Activated T-cell treated with anti-CD3 and anti-CD28 coated beads for 1 hour (primary cell): ENCODE measurements at regions not wholly inside any gene's neighbourhood (a gene's known extent, or its start where the extent isn't known, plus 50 kb on each side); places are given as distances from the start of the nearest gene placed in this dataset.
"Not testable (repeated sequence)": the region's sequence is repeated elsewhere in the genome, so short reads cannot be mapped to it uniquely, and the experiment has no call there.

Source experiments
- DNase-seq: peaks from one replicate; pipeline ENCODE4 v3.0.0-alpha.2; 2020; ENCODE audit warnings: low read depth

DNA sequence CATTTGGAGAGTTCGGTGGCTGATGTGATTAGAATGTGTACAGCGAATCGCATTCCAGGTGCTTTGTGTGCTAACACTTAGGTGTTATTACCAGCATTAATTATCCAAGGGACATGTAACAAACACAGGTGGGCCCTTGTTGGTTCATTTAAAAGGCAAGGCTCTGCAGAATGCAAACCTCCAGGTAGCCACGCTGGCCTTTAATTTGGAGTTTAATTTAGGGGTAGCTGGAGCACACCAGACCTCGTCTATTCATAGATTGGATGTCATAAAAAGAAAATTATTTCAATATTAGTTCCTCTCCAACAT lies 191.1 kb downstream of the MAT2B start:
- no peak for DNase-seq

DNA sequence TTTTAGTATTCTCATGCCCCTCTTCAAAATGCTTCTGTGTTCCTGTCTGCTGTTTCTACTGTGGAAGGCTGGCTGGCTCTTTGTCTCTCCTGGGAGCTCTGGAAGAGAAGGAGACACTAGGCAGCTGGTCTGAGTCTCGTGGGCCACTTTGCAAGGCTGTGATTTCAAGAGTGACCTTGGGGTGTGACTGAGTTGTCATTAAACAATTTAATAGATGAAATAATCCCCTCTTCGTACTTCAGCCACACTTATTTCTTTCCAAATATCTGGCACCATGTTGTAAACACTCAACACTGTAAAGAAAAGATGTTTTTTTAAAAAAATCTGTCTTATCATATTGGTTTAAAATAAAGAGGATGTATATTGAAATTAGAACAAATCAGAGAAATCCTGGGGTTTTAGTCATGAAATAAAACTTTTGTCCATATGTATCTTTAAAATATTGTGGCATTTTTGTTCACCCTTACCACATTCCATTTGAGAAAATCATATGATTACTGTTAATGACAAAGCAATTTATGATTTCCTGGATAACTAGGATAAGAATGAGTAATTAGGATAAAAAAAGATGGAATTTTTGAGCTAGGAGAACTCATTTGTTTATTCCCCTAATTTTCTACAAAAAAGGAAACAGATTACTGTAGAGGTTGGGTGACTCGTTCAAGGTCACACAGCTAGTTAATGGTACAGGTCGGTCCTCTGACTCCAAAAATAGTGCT lies 200.8 kb downstream of the MAT2B start:
- no peak for DNase-seq

DNA sequence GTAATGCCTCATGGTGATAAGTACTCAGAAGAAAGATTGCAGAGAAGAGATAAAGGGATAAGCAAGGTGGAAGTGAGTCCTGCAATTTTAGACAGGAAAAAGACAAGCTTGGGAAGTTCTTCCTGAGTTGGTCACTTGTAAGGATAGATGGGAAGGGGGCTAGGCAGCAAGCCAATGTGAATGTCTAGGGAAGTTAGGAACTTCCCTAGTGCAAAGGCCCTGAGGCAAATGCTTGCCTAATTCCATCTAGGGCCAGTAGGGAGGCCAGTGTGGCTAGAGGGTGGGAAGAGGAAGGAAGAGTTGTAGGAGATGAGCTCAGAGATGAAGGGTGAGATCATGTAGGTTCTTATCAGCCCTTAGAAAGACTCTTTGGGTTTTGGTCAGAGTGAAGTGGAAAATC lies 206.6 kb downstream of the MAT2B start:
- DNase-seq: no peak

DNA sequence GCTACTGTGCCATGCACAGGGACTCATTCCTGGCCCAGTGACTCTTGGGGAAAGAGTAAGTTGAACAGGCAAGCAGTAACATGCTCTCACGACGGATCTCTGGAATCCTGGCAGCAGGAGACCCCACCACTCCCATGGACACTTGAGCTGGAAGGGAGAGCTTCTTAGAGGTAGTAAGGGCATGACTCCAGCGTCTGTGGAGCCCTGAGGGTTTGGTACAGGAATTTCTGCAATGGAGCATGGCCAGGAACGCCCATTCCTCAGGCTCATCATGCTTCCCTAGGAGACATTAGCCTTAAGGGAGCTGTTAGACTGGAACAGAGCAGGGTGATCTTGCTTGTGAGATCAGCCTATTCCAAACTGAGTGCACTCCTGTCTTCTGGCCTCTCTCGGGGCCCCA lies 212.9 kb downstream of the MAT2B start:
- DNase-seq: no peak

DNA sequence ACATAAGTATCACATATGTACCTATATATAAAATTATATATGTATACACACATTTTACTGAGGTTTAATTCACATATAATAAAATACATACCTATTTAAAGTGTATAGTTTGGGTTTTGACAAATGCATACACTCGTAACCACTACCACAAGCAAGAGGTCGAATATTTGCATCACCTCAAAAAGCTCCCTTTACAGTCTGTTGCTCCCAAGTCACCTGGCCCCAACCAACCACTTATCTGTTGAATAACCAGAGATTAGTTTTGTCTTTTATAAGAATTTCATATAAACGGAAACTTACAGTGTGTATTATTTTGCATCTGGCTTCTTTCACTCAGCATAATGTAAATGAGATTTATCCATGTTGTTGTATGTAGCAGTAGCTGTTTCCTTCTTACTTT lies 218.9 kb downstream of the MAT2B start:
- DNase-seq: no peak

DNA sequence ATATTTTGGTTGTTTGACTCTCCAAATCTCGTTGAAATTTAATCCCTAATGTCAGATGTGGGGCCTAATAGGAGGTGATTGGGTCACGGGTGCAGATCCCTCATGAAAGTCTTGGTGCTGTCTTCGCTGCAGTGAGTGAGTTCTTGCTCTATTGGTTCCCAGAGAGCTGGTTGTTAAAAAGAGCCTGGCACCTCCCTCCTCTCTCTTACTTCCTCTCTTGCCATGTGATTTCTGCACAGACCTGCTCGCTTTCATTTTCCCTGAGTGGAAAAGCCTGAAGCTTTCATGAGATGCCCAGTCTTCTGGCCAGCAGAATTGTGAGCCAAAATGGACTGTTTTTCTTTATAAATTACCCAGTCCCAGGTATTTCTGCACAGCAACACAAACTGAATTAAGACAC lies 221.6 kb downstream of the MAT2B start:
- no peak for DNase-seq

DNA sequence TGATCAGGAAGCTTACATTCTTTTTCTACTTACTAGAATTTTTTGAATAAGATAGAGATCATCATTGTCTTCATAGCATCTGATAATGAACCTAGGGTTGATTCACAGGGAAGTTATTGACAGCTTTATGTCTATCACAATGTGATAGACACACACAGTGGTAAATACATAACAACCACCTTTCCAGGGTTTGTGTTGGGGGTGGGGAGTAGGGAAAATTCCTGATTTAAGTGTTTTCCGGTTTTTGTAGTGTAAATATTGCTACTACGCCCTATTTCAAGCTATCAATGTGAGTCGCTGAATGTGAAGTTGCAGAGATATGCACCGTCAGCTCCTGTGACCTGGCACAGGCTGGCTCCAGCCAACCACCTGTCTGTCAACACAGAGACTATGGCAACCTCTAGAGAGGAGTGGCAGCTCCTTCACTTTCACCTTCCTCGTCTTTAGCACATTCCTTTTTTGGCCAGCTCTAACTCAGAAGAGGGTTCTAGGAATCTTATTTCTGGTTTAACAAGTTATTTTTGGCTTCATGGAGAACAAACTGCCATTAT lies 224.9 kb downstream of the MAT2B start:
- no peak for DNase-seq

DNA sequence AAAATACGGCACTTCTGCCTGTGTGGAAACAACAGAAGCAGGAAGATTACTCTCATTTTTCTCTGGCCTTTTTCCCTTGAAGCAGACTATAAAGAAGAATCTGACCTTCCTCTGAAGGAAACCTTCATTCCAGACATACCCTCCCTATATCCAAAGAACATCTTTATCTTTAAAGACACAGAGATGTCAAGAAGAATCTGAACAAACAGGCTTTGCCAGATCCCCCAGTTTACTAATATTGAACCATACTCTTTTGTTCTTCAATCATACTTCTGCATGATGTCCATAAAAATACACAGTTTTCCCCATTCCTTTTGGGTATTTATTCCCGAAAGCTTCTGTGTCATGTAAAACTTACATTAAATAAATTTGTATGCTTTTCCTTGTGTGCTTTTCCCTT lies 225.8 kb downstream of the MAT2B start:
- no peak for DNase-seq

DNA sequence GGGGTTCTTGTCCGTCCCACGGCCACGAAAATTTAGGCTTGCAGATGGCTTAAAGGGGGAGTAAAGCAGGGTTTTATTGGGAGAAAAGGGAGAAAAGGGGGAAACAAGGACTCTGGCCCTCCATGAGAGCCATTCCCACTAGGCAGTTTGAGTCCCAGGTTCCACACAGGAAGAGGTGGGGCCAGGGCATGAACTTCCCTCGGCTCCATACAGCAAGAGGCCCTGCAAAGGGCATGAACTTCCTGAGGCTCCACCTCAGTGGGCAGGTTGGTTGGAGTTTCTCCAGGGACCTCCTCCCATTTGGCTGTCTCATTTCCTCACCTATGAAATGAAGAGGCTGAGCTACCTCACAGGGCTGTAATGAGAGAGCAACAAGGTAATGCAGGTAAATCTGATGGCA lies 229.7 kb downstream of the MAT2B start:
- DNase-seq: no peak

DNA sequence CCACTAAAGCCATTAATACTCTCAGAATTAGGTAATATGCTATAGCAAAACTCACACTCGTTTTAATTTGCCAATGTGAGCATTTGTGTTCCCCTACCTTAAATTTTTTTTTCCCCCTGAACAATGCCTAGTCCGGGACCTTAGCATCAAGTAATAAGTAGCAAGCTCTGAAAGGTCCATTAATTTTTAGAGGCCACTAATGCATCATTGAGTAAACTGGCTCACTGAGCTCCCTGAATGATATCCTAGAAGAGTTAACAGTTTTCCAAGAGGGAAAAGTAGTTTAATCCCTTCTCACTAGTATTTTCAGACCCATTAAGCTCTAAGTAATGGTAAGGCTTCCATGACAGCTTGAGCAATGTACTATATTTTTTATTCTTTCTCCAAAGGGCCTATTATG lies 242.2 kb downstream of the MAT2B start:
- no peak for DNase-seq

DNA sequence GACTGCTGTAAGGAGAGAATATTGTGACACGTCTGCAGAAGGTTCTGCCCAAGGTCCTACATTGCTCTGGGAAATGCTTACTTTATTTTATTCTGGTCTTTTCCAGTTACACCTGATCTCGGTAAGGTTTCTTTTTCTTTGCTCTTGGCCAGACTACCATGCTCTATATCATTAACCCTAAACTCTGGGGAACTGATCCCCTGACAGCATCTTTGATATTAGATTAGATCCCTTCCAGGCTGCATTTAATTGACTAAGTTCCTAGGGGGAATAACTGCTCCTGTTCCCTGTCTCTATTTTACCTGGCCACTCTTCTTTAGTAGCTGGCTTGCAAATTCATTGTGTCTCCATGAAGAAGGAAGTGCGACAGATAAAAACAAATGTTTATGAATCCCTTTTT lies 243.5 kb downstream of the MAT2B start:
- DNase-seq: no peak

DNA sequence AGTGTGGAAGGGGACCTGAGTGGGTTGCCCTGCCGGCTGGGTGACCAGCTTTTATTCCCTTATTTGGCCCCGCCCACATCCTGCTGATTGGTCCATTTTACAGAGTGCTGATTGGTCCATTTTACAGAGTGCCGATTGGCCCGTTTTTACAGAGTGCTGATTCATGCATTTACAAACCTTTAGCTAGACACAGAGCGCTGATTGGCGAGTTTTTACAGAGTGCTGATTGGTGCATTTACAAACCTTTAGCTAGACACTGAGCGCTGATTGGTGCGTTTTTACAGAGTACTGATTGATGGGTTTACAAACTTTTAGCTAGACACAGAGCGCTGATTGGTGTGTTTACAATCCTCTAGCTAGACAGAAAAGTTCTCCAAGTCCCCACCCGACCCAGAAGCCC lies 245.0 kb downstream of the MAT2B start:
- DNase-seq: not testable (repeated sequence)

DNA sequence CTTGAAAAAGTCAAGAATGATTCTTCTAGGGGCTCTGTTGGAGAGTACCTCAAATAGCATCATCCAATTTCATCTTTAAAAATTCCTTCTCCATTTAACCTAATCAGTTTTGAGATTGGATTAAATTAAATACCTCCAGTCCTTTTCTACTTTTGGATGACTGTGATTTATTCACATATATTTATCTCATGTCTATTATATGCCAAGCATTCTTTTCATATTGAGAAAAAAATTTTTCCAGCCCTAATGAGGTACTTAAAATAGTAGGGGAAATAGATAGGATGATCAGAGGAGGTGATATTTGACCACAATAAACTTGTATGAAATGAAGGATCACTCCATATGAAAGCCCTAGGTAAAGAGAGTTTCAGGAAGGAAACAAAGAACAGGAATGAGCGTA lies 250.1 kb downstream of the MAT2B start:
- no peak for DNase-seq

DNA sequence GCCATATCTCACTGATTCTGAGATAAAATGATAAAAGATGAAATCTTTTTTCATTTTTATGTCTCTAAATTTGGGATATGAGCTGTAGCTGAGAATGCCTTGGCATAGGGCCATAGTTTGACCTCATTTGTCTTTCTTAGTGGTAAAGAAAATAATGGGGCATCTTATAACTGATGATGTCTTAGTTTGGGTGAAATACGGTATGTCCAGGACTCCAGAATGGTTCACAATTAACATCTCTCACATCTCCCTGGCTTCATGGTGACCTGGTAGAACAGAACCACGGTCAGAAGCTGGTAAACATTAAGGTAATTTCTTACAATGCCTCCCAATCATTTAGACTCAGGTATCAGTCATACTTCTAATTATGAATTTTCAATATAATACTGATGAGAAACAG lies 250.8 kb downstream of the MAT2B start:
- DNase-seq: no peak

DNA sequence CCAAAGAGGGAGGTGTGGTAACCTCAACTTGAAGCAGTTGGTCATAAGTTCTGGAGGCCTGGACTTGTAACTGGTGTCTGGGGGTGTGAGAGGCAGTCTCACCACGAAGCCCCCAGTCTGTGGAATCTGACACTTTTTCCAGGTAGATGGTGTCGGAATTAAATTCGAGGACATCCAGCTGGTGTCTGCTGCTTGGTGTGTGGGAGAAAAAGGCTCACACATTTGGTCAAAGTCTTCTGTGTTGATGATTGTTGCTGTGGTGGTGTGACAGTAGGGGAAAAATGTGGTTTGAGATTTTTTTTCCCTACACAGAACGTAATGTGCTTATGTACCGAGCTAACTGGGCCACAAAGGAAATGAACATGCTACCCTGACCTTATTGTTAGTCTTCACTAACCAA lies 251.9 kb downstream of the MAT2B start:
- no peak for DNase-seq

DNA sequence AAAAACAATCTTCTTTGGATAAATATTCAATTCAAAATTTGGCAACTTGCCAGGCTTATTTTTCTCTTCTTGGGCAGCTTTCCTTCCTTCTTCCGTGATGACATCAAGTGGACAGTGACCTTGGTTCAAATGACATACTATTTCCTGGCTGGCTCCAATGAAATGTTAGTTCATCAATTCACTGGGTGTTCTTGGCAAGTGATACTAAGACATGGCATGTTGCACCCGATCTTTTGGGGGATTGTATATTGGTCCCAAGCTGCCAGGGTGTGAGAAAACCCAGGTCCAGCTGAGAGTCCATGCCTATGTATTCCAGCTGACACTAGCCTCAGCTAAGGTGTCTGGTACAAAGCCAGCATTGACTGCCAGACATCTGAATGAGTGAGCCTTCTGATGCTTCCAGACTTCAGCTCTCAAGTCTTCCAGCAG lies 252.9 kb downstream of the MAT2B start:
- DNase-seq: no peak

DNA sequence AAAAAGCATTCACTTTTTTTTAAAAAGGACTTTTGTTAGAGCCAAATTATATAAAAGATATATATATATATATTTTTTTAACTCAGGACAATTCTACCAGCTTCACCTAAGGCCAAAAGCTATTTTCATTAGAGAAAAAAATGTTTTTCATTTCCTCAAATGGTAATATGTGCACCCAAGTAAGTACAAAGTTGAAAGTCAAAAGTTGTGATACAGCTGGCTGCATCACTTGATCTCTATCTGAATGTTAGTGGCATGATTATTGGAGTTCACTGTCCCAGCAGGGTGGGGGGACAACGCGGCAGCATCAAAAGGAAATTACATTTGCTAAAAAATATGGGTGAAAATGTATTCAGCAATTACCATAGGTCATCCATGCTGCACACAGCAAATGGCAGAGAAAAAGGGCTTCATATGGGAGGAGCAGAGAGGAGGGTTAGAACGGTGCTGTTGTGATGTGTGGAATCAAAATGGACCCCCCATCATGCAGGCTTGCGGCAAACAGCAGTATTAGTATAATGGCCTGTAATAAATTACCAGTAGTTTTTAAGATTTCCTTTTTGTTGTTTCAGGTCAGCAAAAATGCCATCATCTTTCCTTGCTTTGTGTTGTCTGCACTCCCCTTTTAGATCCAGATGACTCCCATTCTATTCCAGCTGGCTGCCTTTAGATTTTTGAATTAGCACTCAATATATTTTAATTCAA lies 253.7 kb downstream of the MAT2B start:
- DNase-seq: no peak

DNA sequence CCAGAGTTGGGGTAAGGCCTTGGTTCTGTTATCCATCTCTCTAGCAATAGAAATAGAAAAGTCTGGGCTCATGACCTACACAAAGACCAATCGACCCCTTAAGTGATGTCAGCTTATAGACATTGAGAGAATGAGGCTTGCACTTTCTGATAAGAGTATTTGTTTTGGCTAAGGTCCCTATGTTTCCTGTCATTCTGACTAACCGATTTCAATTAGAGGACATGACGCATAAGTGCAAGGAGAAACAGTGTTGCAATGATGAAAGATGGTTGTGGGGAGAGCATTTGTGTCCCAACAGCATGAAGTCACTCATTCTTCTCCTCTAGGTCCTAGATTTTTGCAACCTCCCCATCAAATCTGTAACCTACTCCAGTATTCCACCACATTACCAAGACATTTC lies 255.1 kb downstream of the MAT2B start:
- DNase-seq: no peak

DNA sequence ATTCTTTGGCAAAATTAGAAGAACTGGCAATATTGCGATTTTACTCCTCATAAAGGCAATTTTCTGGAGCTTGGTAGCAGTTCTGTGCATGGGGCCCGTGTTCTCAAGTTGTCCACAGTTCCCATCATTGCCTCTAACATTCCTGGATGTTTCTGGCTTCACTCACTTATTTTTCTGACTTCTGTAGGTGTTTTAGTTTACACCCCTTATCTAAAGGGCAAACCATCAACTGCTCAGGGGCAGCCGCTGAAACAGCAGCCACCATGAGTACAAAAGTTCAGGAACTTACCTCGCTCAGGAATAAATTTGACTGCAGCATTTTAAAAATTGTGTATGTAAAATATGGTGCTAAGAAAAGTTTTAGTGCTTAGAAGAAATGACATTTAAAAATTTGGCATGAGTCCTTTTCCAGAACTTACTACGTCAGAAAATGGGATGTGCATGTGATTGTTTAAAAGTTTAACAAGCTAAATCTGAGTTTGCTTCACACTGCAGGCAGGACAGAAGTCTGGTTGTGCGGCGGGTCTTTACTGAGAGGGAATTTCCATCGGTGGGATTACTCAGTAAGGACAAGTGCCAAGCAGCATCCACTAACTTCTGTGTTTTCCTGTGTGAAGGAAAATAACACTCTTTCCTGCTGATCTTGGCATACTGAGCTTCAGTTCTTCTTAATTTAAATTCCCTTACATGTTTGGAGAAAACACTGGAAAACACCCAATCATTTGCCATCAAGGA lies 261.7 kb downstream of the MAT2B start:
- DNase-seq: no peak

DNA sequence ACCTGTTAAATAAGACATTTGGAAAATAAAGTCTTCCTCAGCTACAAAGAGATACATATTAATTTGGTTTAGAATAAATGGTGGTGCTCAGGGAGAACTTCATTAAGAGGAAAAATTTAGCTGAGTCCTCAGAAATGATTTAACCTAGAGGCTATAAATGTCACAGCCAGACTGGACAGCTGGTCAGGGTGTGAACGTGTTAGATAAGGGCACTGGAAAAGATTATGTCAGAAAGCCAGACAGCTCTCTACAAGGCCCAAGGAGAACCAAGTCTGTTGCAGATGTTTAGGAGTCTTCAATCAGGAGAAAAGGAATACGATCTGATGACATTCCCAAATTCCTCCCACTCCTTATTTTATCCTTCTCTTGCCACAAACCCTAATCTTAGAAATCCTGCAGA lies 265.2 kb downstream of the MAT2B start:
- DNase-seq: no peak

DNA sequence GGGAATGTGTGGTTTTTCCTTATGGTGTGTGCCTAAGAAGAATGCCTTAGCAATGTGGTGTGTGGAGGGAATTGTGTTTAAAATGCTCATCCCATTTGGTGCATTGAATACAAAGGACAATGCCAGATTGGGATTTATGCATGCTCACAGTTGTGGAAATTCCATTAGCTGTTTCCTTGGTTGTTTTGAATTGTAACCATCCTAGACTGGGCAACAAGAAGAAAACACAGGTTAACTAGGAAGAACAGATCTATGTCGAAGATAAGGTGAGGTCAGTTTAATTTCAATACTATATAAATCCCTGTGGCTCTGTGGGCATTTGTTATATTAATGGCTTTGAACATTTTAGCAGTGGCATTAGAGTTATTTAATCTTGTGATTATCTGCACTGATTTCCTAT lies 266.8 kb downstream of the MAT2B start:
- DNase-seq: no peak

DNA sequence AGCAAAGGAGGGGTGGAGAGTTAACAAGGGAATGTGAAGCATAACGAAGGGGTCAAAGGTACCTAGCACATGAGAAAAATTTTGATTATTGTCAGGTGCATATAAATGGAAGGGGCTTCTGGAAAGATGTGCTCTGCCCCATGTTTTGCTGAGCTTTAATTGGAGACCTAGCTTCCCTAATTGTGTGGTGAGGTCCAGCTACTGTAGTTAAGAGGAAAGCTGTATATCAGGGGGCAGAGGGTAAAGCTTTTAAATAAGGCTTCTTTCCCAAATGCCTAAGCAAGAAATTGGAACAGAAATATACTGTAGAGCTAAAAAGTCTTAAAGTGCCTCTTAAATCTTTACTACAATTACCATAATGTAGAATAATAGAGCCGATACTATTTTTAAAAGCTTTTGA lies 267.2 kb downstream of the MAT2B start:
- DNase-seq: no peak

DNA sequence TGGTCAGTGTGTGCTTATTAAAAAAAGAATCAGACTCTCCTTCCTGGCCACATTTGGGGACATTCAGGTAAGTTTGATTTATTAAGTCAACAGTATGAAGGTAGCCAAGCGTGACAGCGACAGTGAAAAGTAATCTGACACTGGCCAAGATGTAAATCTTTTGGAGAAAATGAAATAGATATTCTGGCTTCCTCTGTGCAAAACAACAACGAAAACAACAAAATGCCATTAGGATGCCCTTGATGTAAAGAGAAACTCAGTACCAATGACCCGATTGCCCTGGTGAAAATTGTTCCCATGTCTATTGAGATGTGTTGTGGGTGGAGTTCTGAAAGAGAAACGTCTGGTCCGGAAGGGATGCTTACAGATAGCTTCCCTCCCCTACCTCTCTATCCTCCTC lies 267.8 kb downstream of the MAT2B start:
- DNase-seq: no peak
